HG03558 (cell line): ENCODE measurements at regions not wholly inside any gene's neighbourhood (a gene's known extent, or its start where the extent isn't known, plus 50 kb on each side); places are given as distances from the start of the nearest gene placed in this dataset.
"Not testable (repeated sequence)": the region's sequence is repeated elsewhere in the genome, so short reads cannot be mapped to it uniquely, and the experiment has no call there.

Experiments
- ATAC-seq: cut with Tn5 transposase; IDR thresholded peaks from one replicate; pipeline ENCODE4 v1.9.1; 2021; ENCODE audit warnings: moderate number of reproducible peaks; ENCODE audit not compliant: unreplicated experiment; ENCODE audit errors: extremely low read depth

GRCh38 chr2:87650837-87651236 is 97.0 kb upstream of the PLGLB2 start:
- not testable (repeated sequence) for ATAC-seq

- not testable (repeated sequence) for ATAC-seq
Measured at GRCh38 chr2:87651589-87651988, 96.3 kb upstream of the PLGLB2 start.

- ATAC-seq = not testable (repeated sequence)
Measured at GRCh38 chr2:87653373-87653772, 94.5 kb upstream of the PLGLB2 start.

- not testable (repeated sequence) for ATAC-seq
Measured at GRCh38 chr2:87654136-87654814, 93.6 kb upstream of the PLGLB2 start.

GRCh38 chr2:87657915-87658314 is 90.0 kb upstream of the PLGLB2 start:
- ATAC-seq = not testable (repeated sequence)

GRCh38 chr2:87658357-87658756 is 89.5 kb upstream of the PLGLB2 start:
- ATAC-seq = not testable (repeated sequence)

- ATAC-seq = not testable (repeated sequence)
Measured at GRCh38 chr2:87658976-87659375, 88.9 kb upstream of the PLGLB2 start.

GRCh38 chr2:87660164-87660563 is 87.7 kb upstream of the PLGLB2 start:
- ATAC-seq = not testable (repeated sequence)

GRCh38 chr2:87662316-87663290 is 85.3 kb upstream of the PLGLB2 start:
- ATAC-seq = not testable (repeated sequence)

- ATAC-seq = not testable (repeated sequence)
Measured at GRCh38 chr2:87663347-87663746, 84.5 kb upstream of the PLGLB2 start.

GRCh38 chr2:87667027-87667426 is 80.9 kb upstream of the PLGLB2 start:
- not testable (repeated sequence) for ATAC-seq

- ATAC-seq = not testable (repeated sequence)
Measured at GRCh38 chr2:87668361-87668760, 79.5 kb upstream of the PLGLB2 start.

- not testable (repeated sequence) for ATAC-seq
Measured at GRCh38 chr2:87669633-87670231, 78.2 kb upstream of the PLGLB2 start.

- ATAC-seq = not testable (repeated sequence)
Measured at GRCh38 chr2:87672404-87672803, 75.5 kb upstream of the PLGLB2 start.

- ATAC-seq = not testable (repeated sequence)
Measured at GRCh38 chr2:87674729-87675128, 73.2 kb upstream of the PLGLB2 start.

GRCh38 chr2:87675487-87675886 is 72.4 kb upstream of the PLGLB2 start:
- not testable (repeated sequence) for ATAC-seq

GRCh38 chr2:87677421-87677923 is 70.4 kb upstream of the PLGLB2 start:
- not testable (repeated sequence) for ATAC-seq

- not testable (repeated sequence) for ATAC-seq
Measured at GRCh38 chr2:87678742-87679173, 69.1 kb upstream of the PLGLB2 start.

- ATAC-seq = not testable (repeated sequence)
Measured at GRCh38 chr2:87679950-87680349, 67.9 kb upstream of the PLGLB2 start.

- ATAC-seq = not testable (repeated sequence)
Measured at GRCh38 chr2:87680691-87681090, 67.2 kb upstream of the PLGLB2 start.
